Activated CD4-positive, alpha-beta T cell treated with anti-CD3 and anti-CD28 coated beads, Interleukin-2, amount 10 ng/mL, durations not matched to agents 24 days and 14 days (primary cell): ENCODE measurements at regions not wholly inside any gene's neighbourhood (a gene's known extent, or its start where the extent isn't known, plus 50 kb on each side); places are given as distances from the start of the nearest gene placed in this dataset.
"Not testable (repeated sequence)": the region's sequence is repeated elsewhere in the genome, so short reads cannot be mapped to it uniquely, and the experiment has no call there.

Source experiments
- DNase-seq: peaks from one replicate; pipeline ENCODE4 v3.0.0; 2022
- H3K27ac Mint-ChIP-seq: one replicate; pipeline ENCODE4 v1.8.0; 2022; ENCODE audit warnings: mild to moderate bottlenecking, mixed read lengths
- H3K27me3 Mint-ChIP-seq: one replicate; pipeline ENCODE4 v1.8.0; 2022; ENCODE audit warnings: mixed read lengths
- H3K36me3 Mint-ChIP-seq: one replicate; pipeline ENCODE4 v1.8.0; 2022; ENCODE audit warnings: low read depth, mild to moderate bottlenecking, mixed read lengths
- H3K4me1 Mint-ChIP-seq: one replicate; pipeline ENCODE4 v1.8.0; 2021; ENCODE audit warnings: mixed read lengths
- H3K4me3 Mint-ChIP-seq: one replicate; pipeline ENCODE4 v1.8.0; 2022; ENCODE audit warnings: mild to moderate bottlenecking, moderate library complexity, mixed read lengths
- H3K9me3 Mint-ChIP-seq: one replicate; pipeline ENCODE4 v1.8.0; 2021; ENCODE audit warnings: mixed read lengths
- intact Hi-C: fragments of 100-400 bp; cut with micrococcal nuclease; formaldehyde crosslinking; loops from one replicate; pipeline ENCODE4 v1.15.1; 2023

DNA sequence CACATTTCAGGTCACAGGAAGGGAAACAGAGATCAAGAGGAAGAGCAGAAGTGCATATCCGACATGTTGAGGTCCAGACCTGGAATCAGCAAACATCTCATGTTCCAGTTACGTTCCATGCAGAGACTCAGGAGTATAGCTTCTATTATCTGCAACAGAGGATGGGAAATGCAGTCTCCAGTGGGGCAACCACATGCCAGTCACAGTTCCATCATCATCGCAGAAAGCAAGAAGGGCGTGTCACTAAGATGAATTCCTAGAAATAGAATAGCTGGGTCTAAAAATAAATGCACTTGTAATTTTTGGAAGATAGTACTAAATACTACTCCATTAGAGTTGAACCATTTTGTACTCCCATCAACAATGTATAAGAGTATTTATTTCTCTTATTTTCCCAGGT lies 133.2 kb upstream of the MDFIC start:
- DNase-seq: peak; percentile 45
- H3K27ac Mint-ChIP-seq: peak overlapping the region; percentile 87
- peaks cover 39% of the 10 kb centered on the region for H3K4me1 Mint-ChIP-seq
- H3K36me3 Mint-ChIP-seq: peaks cover 2% of the 10 kb centered on the region
- H3K9me3 Mint-ChIP-seq: peaks cover 4% of the 10 kb centered on the region
- intact Hi-C loops: no loop called here
- no peaks in the 10 kb centered on the region for H3K27me3 Mint-ChIP-seq
- H3K4me3 Mint-ChIP-seq: no peak overlapping the region

GRCh38 chr7:114789161-114789560 lies 132.7 kb upstream of the MDFIC start:
- H3K4me1 Mint-ChIP-seq: peaks cover 41% of the 10 kb centered on the region
- H3K36me3 Mint-ChIP-seq: peaks cover 2% of the 10 kb centered on the region
- DNase-seq: peak; percentile 22
- peak overlapping the region; percentile 87 for H3K27ac Mint-ChIP-seq
- no peaks in the 10 kb centered on the region for H3K27me3 Mint-ChIP-seq
- H3K9me3 Mint-ChIP-seq: peaks cover 4% of the 10 kb centered on the region
- peak overlapping the region; percentile 41 for H3K4me3 Mint-ChIP-seq
- intact Hi-C loops: no loop called here

GRCh38 chr7:114789871-114790311 lies 132.0 kb upstream of the MDFIC start:
- peak; percentile 42 for DNase-seq
- H3K36me3 Mint-ChIP-seq: peaks cover 2% of the 10 kb centered on the region
- peaks cover 4% of the 10 kb centered on the region for H3K9me3 Mint-ChIP-seq
- peak overlapping the region; percentile 87 for H3K27ac Mint-ChIP-seq
- peaks cover 37% of the 10 kb centered on the region for H3K4me1 Mint-ChIP-seq
- H3K27me3 Mint-ChIP-seq: no peaks in the 10 kb centered on the region
- no peak overlapping the region for H3K4me3 Mint-ChIP-seq
- intact Hi-C loops: loop anchor here (1.0 to 5.0 kb wide), 2 partner anchors 9 to 73 kb away; no protein-coding TSS in a partner anchor

DNA sequence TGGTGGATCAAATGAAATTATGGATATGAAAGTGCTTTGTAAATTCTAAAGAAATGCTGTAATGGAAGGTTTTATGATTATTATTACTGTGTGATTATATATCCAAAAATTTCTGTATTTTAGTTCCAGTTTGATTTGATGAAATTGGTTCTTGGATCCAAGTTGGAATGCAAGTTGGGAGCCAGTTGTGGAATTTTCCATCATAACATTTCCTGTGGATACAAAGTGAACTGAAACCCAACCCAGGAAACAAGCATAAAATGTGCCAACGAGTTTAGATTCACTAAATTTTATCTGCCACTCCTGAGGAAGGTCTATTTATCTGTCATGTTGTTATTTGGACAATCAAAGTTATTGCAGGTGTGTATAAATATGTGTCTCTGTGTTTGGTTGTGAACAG lies 131.4 kb upstream of the MDFIC start:
- Mint-ChIP-seq H3K9me3 (peaks cover 4% of the 10 kb centered on the region), H3K36me3 (peaks cover 2% of the 10 kb centered on the region), H3K27me3 (no peaks in the 10 kb centered on the region), H3K27ac (peak overlapping the region; percentile 87), H3K4me1 (peaks cover 40% of the 10 kb centered on the region), H3K4me3 (no peak overlapping the region)
- DNase-seq: no peak
- intact Hi-C loops: loop anchor here (1.0 to 5.0 kb wide), 2 partner anchors 9 to 73 kb away; no protein-coding TSS in a partner anchor

DNA sequence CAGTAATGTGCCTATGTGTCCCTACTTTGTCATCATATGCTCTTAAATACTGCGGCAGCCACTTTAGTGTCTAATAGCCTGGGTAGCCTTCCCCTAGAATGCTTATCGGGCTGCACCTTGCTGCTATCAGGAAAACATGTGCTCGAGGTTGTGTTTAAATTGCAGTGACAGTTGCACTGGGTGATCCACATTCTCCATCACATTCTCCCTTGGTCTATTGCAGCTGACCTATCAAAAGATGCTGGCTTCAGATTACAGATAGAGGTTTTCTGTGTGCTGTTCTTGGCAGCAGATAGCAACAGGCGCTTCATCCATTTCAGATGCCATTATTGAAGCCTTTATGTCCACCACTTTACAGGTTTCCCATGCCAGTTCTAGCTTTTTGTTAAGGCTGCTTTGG lies 130.1 kb upstream of the MDFIC start:
- Mint-ChIP-seq H3K27ac (peak overlapping the region; percentile 62), H3K9me3 (peaks cover 8% of the 10 kb centered on the region), H3K27me3 (no peaks in the 10 kb centered on the region), H3K4me1 (peaks cover 39% of the 10 kb centered on the region), H3K4me3 (no peak overlapping the region), H3K36me3 (peaks cover 4% of the 10 kb centered on the region)
- no peak for DNase-seq
- intact Hi-C loops: loop anchor here (5.0 kb wide), 1 partner anchor 74 kb away; no protein-coding TSS in a partner anchor

DNA sequence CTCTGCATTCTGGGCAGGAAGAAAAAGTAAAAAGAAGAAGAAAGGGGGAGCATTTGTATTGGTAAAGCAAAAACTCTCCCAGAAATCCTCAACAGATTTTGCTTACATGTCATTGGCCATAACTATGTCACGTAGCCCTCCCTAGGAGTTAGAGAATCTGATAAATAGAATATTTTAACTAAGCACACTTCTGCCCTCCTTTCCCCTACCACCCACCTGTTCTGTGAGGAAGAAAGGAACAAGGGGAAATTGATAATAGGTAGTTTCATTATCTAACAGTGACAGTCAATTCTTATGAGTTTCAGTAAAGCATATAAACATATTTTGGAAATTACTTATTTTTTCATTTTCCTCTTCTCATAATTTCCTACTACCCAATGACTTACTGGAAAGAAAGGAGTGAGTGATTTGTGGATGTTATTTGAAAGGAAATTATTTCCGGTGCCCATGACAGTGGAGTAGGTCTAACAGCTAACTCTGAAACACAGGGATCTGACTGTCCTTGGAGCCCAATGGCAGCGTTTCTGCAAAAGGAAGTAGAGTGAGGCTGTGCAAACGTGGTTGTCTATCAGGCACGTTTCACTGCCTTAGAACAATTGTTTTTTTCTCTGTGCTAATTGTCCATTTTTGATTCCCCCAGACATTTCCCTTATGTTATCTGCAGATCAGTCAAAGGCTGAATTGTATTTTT lies 128.6 kb upstream of the MDFIC start:
- intact Hi-C loops: loop anchor here (1.0 to 5.0 kb wide), 4 partner anchors 9 to 123 kb away; no protein-coding TSS in a partner anchor
- peak; percentile 56 for DNase-seq
- H3K9me3 Mint-ChIP-seq: peaks cover 12% of the 10 kb centered on the region
- peaks cover 41% of the 10 kb centered on the region for H3K4me1 Mint-ChIP-seq
- H3K4me3 Mint-ChIP-seq: peak overlapping the region; percentile 11
- peaks cover 4% of the 10 kb centered on the region for H3K36me3 Mint-ChIP-seq
- H3K27me3 Mint-ChIP-seq: no peaks in the 10 kb centered on the region
- H3K27ac Mint-ChIP-seq: peak overlapping the region; percentile 90

- peaks cover 11% of the 10 kb centered on the region for H3K9me3 Mint-ChIP-seq
- peaks cover 46% of the 10 kb centered on the region for H3K4me1 Mint-ChIP-seq
- H3K36me3 Mint-ChIP-seq: peaks cover 2% of the 10 kb centered on the region
- H3K4me3 Mint-ChIP-seq: no peak overlapping the region
- intact Hi-C loops: no loop called here
- DNase-seq: no peak
- peak overlapping the region; percentile 85 for H3K27ac Mint-ChIP-seq
- no peaks in the 10 kb centered on the region for H3K27me3 Mint-ChIP-seq
These were observed 126.4 kb upstream of the MDFIC start for GRCh38 chr7:114795475-114795874.

GRCh38 chr7:114799628-114800028 lies 122.3 kb upstream of the MDFIC start:
- peaks cover 43% of the 10 kb centered on the region for H3K4me1 Mint-ChIP-seq
- peak overlapping the region; percentile 96 for H3K27ac Mint-ChIP-seq
- H3K9me3 Mint-ChIP-seq: peaks cover 18% of the 10 kb centered on the region
- peaks cover 3% of the 10 kb centered on the region for H3K36me3 Mint-ChIP-seq
- H3K27me3 Mint-ChIP-seq: no peaks in the 10 kb centered on the region
- intact Hi-C loops: loop anchor here (1.0 kb wide), 3 partner anchors 9 to 22 kb away; no protein-coding TSS in a partner anchor
- DNase-seq: no peak
- peak overlapping the region; percentile 13 for H3K4me3 Mint-ChIP-seq

- intact Hi-C loops: loop anchor here (1.0 kb wide), 7 partner anchors 9 to 129 kb away; no protein-coding TSS in a partner anchor
- Mint-ChIP-seq H3K27ac (peak overlapping the region; percentile 96), H3K4me1 (peaks cover 41% of the 10 kb centered on the region), H3K4me3 (peak overlapping the region; percentile 47), H3K36me3 (peaks cover 1% of the 10 kb centered on the region), H3K27me3 (no peaks in the 10 kb centered on the region), H3K9me3 (peaks cover 15% of the 10 kb centered on the region)
- DNase-seq: no peak
These were observed 119.3 kb upstream of the MDFIC start for GRCh38 chr7:114802632-114803031.

DNA sequence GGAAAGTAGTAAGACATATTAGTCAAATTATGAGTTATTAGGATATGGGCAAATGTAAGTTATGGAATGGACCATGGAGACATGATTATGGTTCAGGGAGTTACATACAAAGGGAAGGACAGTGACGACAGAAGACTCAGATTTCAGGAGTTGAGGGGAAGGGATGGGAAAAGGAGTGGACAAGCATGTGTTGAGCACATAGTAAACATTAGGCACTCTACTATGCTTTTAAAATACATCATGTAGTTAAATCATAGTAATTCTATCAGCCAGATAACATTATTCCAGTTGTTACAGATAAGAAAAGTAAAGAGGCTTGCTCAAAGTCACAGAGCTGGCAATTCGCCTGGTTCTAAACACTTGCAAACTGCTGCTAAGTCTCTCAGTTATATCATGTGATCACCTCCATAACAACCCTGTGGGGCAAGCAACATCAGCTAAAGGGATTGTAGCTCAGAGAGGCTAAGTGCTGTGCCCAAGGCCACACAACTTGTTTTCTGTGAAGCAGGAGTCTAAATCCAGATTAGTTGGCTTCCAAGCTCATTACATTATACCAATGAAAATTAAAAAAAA lies 115.2 kb upstream of the MDFIC start:
- H3K36me3 Mint-ChIP-seq: peaks cover 1% of the 10 kb centered on the region
- H3K27ac Mint-ChIP-seq: no peak overlapping the region
- H3K4me1 Mint-ChIP-seq: peaks cover 19% of the 10 kb centered on the region
- peaks cover 15% of the 10 kb centered on the region for H3K9me3 Mint-ChIP-seq
- intact Hi-C loops: no loop called here
- no peak for DNase-seq
- H3K4me3 Mint-ChIP-seq: no peak overlapping the region
- no peaks in the 10 kb centered on the region for H3K27me3 Mint-ChIP-seq

GRCh38 chr7:114812570-114812969 lies 109.3 kb upstream of the MDFIC start:
- peaks cover 15% of the 10 kb centered on the region for H3K9me3 Mint-ChIP-seq
- no peak overlapping the region for H3K27ac Mint-ChIP-seq
- H3K4me1 Mint-ChIP-seq: peaks cover 16% of the 10 kb centered on the region
- DNase-seq: no peak
- no peak overlapping the region for H3K4me3 Mint-ChIP-seq
- peaks cover 10% of the 10 kb centered on the region for H3K36me3 Mint-ChIP-seq
- intact Hi-C loops: no loop called here
- H3K27me3 Mint-ChIP-seq: no peaks in the 10 kb centered on the region

DNA sequence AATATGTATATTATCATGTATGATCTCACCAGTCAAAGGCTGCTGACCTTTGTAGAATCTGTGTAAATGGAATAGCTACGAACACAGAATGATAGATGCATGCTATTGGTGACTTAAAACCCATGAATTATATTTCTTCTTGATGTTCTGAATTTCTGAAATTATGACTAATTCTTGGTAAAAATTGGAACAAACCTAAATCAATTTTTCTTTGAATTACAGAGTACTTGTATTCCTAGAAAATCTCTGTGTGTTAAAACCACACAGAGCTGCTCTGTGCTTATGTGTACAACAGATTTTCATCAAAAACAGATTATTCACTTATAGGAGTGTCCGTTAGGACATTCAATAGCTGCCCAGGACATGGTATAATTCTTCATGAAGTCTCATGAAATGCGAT lies 108.3 kb upstream of the MDFIC start:
- no peak overlapping the region for H3K4me3 Mint-ChIP-seq
- peaks cover 15% of the 10 kb centered on the region for H3K9me3 Mint-ChIP-seq

GRCh38 chr7:114817036-114817435 lies 104.9 kb upstream of the MDFIC start:
- H3K27me3 Mint-ChIP-seq, DNase-seq, H3K4me3 Mint-ChIP-seq, H3K27ac Mint-ChIP-seq, intact Hi-C loops: not testable (repeated sequence)
- Mint-ChIP-seq H3K9me3 (peaks cover 10% of the 10 kb centered on the region), H3K4me1 (peaks cover 35% of the 10 kb centered on the region), H3K36me3 (peaks cover 16% of the 10 kb centered on the region)

More for the DNA sequence above, 108.3 kb upstream of the MDFIC start:
- intact Hi-C loops: loop anchor here (1.0 kb wide), 1 partner anchor 10 kb away; no protein-coding TSS in a partner anchor
- Mint-ChIP-seq H3K4me1 (peaks cover 21% of the 10 kb centered on the region), H3K27ac (peak overlapping the region; percentile 72), H3K36me3 (peaks cover 14% of the 10 kb centered on the region), H3K27me3 (no peaks in the 10 kb centered on the region)
- no peak for DNase-seq

GRCh38 chr7:114818501-114818900 lies 103.4 kb upstream of the MDFIC start:
- no peak for DNase-seq
- Mint-ChIP-seq H3K27ac (peak overlapping the region; percentile 30), H3K36me3 (peaks cover 16% of the 10 kb centered on the region), H3K4me3 (no peak overlapping the region), H3K4me1 (peaks cover 29% of the 10 kb centered on the region), H3K27me3 (no peaks in the 10 kb centered on the region), H3K9me3 (peaks cover 7% of the 10 kb centered on the region)
- intact Hi-C loops: loop anchor here (1.0 kb wide), 2 partner anchors 15 to 16 kb away; no protein-coding TSS in a partner anchor
